Natural killer cell treated with Interleukin-12 subunit alpha and Interleukin-12 subunit beta and Interleukin-15 and Interleukin-18, amount 100 ng/mL, for 72 hours (primary cell): ENCODE measurements at regions not wholly inside any gene's neighbourhood (a gene's known extent, or its start where the extent isn't known, plus 50 kb on each side); places are given as distances from the start of the nearest gene placed in this dataset.
"Not testable (repeated sequence)": the region's sequence is repeated elsewhere in the genome, so short reads cannot be mapped to it uniquely, and the experiment has no call there.

Source experiments
- ATAC-seq, 2 donors: fragments of 150-1000 bp; cut with Tn5 transposase in 1 of 2; sonication (Bioruptor Pico), chemical (Tn5 transposase) in 1 of 2; 2 replicates each; pipeline ENCODE4 v1.10.0; 2021
- DNase-seq: peaks from one replicate; pipeline ENCODE4 v3.0.0; 2022; ENCODE audit warnings: low spot score
- H3K27ac Mint-ChIP-seq, 2 donors: 1 replicate in 1 of 2; 2 replicates in 1 of 2; pipeline ENCODE4 v1.8.0; 2022; ENCODE audit warnings: mixed read lengths in 2 of 2, mild to moderate bottlenecking in 1 of 2, moderate library complexity in 1 of 2
- H3K27me3 Mint-ChIP-seq, 2 donors: 1 replicate in 1 of 2; 2 replicates in 1 of 2; pipeline ENCODE4 v1.8.0; 2022; ENCODE audit warnings: mixed read lengths in 2 of 2
- H3K36me3 Mint-ChIP-seq: one replicate; pipeline ENCODE4 v1.8.0; 2022; ENCODE audit warnings: mixed read lengths
- H3K4me1 Mint-ChIP-seq, 2 donors: 1 replicate in 1 of 2; 2 replicates in 1 of 2; pipeline ENCODE4 v1.8.0; 2022; ENCODE audit warnings: low read depth in 2 of 2, mixed read lengths in 2 of 2, mild to moderate bottlenecking in 1 of 2
- H3K4me3 Mint-ChIP-seq: one replicate; pipeline ENCODE4 v1.8.0; 2022; ENCODE audit warnings: mixed read lengths
- H3K9me3 Mint-ChIP-seq: 2 replicates; pipeline ENCODE4 v1.8.0; 2022; ENCODE audit warnings: mixed read lengths

- no peak overlapping the region for H3K27ac Mint-ChIP-seq
- H3K27me3 Mint-ChIP-seq = no peaks in the 10 kb centered on the region
- H3K9me3 Mint-ChIP-seq = peaks cover 3% of the 10 kb centered on the region
- DNase-seq = no peak
- H3K4me1 Mint-ChIP-seq = no peaks in the 10 kb centered on the region
- H3K4me3 Mint-ChIP-seq = no peak overlapping the region
- no peak for ATAC-seq
- H3K36me3 Mint-ChIP-seq = peaks cover 5% of the 10 kb centered on the region
Observed at GRCh38 chr9:102652471-102652870, 342.7 kb upstream of the CYLC2 start.

GRCh38 chr9:102650896-102651295 is 344.2 kb upstream of the CYLC2 start:
- Mint-ChIP-seq H3K4me1 (no peaks in the 10 kb centered on the region), H3K4me3 (no peak overlapping the region), H3K27ac (no peak overlapping the region), H3K36me3 (peaks cover 5% of the 10 kb centered on the region), H3K27me3 (no peaks in the 10 kb centered on the region), H3K9me3 (peaks cover 3% of the 10 kb centered on the region)
- ATAC-seq = no peak
- DNase-seq = no peak

- ATAC-seq = no peak
- no peak for DNase-seq
- no peaks in the 10 kb centered on the region for H3K4me1 Mint-ChIP-seq
- H3K4me3 Mint-ChIP-seq = no peak overlapping the region
- no peaks in the 10 kb centered on the region for H3K36me3 Mint-ChIP-seq
- peaks cover 15% of the 10 kb centered on the region for H3K9me3 Mint-ChIP-seq
- H3K27ac Mint-ChIP-seq = no peak overlapping the region
- H3K27me3 Mint-ChIP-seq = no peaks in the 10 kb centered on the region
Observed at GRCh38 chr9:102642651-102643050, 352.5 kb upstream of the CYLC2 start.

GRCh38 chr9:102631559-102631958 is 363.6 kb upstream of the CYLC2 start:
- Mint-ChIP-seq H3K9me3 (peaks cover 15% of the 10 kb centered on the region), H3K36me3 (no peaks in the 10 kb centered on the region), H3K4me3 (no peak overlapping the region), H3K27me3 (no peaks in the 10 kb centered on the region), H3K4me1 (no peaks in the 10 kb centered on the region), H3K27ac (no peak overlapping the region)
- ATAC-seq (no peak), DNase-seq (no peak)

GRCh38 chr9:102609461-102609860 is 385.7 kb upstream of the CYLC2 start:
- Mint-ChIP-seq H3K9me3 (peaks cover 7% of the 10 kb centered on the region), H3K27ac (no peak overlapping the region), H3K4me3 (no peak overlapping the region), H3K27me3 (no peaks in the 10 kb centered on the region), H3K36me3 (no peaks in the 10 kb centered on the region), H3K4me1 (no peaks in the 10 kb centered on the region)
- ATAC-seq (no peak), DNase-seq (no peak)

GRCh38 chr9:102603198-102604195 is 391.6 kb upstream of the CYLC2 start:
- not testable (repeated sequence) for H3K4me1 Mint-ChIP-seq, H3K36me3 Mint-ChIP-seq, H3K4me3 Mint-ChIP-seq, DNase-seq, H3K27ac Mint-ChIP-seq, H3K27me3 Mint-ChIP-seq, ATAC-seq
- H3K9me3 Mint-ChIP-seq = peaks cover 12% of the 10 kb centered on the region

GRCh38 chr9:102594241-102594640 is 400.9 kb upstream of the CYLC2 start:
- DNase-seq = no peak
- no peaks in the 10 kb centered on the region for H3K36me3 Mint-ChIP-seq
- no peak for ATAC-seq
- no peak overlapping the region for H3K4me3 Mint-ChIP-seq
- no peaks in the 10 kb centered on the region for H3K4me1 Mint-ChIP-seq
- H3K27ac Mint-ChIP-seq = no peak overlapping the region
- peaks cover 25% of the 10 kb centered on the region for H3K9me3 Mint-ChIP-seq
- H3K27me3 Mint-ChIP-seq = no peaks in the 10 kb centered on the region

- DNase-seq (no peak), ATAC-seq (no peak)
- Mint-ChIP-seq H3K36me3 (no peaks in the 10 kb centered on the region), H3K27me3 (no peaks in the 10 kb centered on the region), H3K4me3 (no peak overlapping the region), H3K9me3 (peaks cover 13% of the 10 kb centered on the region), H3K4me1 (no peaks in the 10 kb centered on the region), H3K27ac (no peak overlapping the region)
Observed at GRCh38 chr9:102587281-102587680, 407.9 kb upstream of the CYLC2 start.

GRCh38 chr9:102569436-102569835 is 425.7 kb upstream of the CYLC2 start:
- Mint-ChIP-seq H3K4me1 (no peaks in the 10 kb centered on the region), H3K36me3 (no peaks in the 10 kb centered on the region), H3K27ac (no peak overlapping the region), H3K4me3 (no peak overlapping the region), H3K27me3 (no peaks in the 10 kb centered on the region), H3K9me3 (peaks cover 19% of the 10 kb centered on the region)
- no peak for ATAC-seq
- DNase-seq = no peak

GRCh38 chr9:102551346-102551745 is 443.8 kb upstream of the CYLC2 start:
- Mint-ChIP-seq H3K4me1 (no peaks in the 10 kb centered on the region), H3K4me3 (no peak overlapping the region), H3K36me3 (peaks cover 15% of the 10 kb centered on the region), H3K27ac (no peak overlapping the region), H3K9me3 (peaks cover 22% of the 10 kb centered on the region), H3K27me3 (no peaks in the 10 kb centered on the region)
- no peak for ATAC-seq
- DNase-seq = no peak

- H3K4me3 Mint-ChIP-seq = no peak overlapping the region
- peaks cover 15% of the 10 kb centered on the region for H3K36me3 Mint-ChIP-seq
- H3K27me3 Mint-ChIP-seq = no peaks in the 10 kb centered on the region
- no peaks in the 10 kb centered on the region for H3K4me1 Mint-ChIP-seq
- peaks cover 22% of the 10 kb centered on the region for H3K9me3 Mint-ChIP-seq
- H3K27ac Mint-ChIP-seq = no peak overlapping the region
- ATAC-seq = no peak
- no peak for DNase-seq
Observed at GRCh38 chr9:102550886-102551285, 444.2 kb upstream of the CYLC2 start.

GRCh38 chr9:102550266-102550665 is 444.9 kb upstream of the CYLC2 start:
- DNase-seq (no peak), ATAC-seq (no peak)
- peaks cover 22% of the 10 kb centered on the region for H3K9me3 Mint-ChIP-seq
- H3K27me3 Mint-ChIP-seq = no peaks in the 10 kb centered on the region
- H3K36me3 Mint-ChIP-seq = peaks cover 15% of the 10 kb centered on the region
- H3K4me3 Mint-ChIP-seq = no peak overlapping the region
- no peak overlapping the region for H3K27ac Mint-ChIP-seq
- H3K4me1 Mint-ChIP-seq = no peaks in the 10 kb centered on the region

- Mint-ChIP-seq H3K36me3 (no peaks in the 10 kb centered on the region), H3K4me3 (no peak overlapping the region), H3K27ac (no peak overlapping the region), H3K4me1 (no peaks in the 10 kb centered on the region), H3K9me3 (peaks cover 3% of the 10 kb centered on the region), H3K27me3 (no peaks in the 10 kb centered on the region)
- ATAC-seq = no peak
- DNase-seq = no peak
Observed at GRCh38 chr9:102534031-102534430, 461.1 kb upstream of the CYLC2 start.

GRCh38 chr9:102521097-102521755 is 473.9 kb upstream of the CYLC2 start:
- no peak overlapping the region for H3K4me3 Mint-ChIP-seq
- H3K27me3 Mint-ChIP-seq = no peaks in the 10 kb centered on the region
- DNase-seq (no peak), ATAC-seq (no peak)
- no peaks in the 10 kb centered on the region for H3K4me1 Mint-ChIP-seq
- no peak overlapping the region for H3K27ac Mint-ChIP-seq
- H3K36me3 Mint-ChIP-seq = no peaks in the 10 kb centered on the region
- H3K9me3 Mint-ChIP-seq = peaks cover 11% of the 10 kb centered on the region
